GM23338 (cell line): ENCODE measurements at regions not wholly inside any gene's neighbourhood (a gene's known extent, or its start where the extent isn't known, plus 50 kb on each side); places are given as distances from the start of the nearest gene placed in this dataset.

Experiments used
- ATAC-seq: fragments of 200-7000 bp; cut with Tn5 transposase; 3 replicates; pipeline ENCODE4 v1.9.1; 2020
- DNase-seq: peaks from one replicate; pipeline ENCODE4 v3.0.0-alpha.2; 2015; ENCODE audit warnings: low spot score
- H2AFZ ChIP-seq: fragments of 200-600 bp; sonication (generic); 2 replicates; pipeline ENCODE4 v1.8.0; 2016; ENCODE audit warnings: antibody characterized with exemption, mild to moderate bottlenecking, moderate library complexity
- H3F3A ChIP-seq: fragments of 200-600 bp; sonication (generic); replicated peaks from 2 replicates; pipeline ENCODE4 v1.8.0; 2017; ENCODE audit warnings: antibody characterized with exemption, mixed run types, low read depth
- H3K27ac ChIP-seq: fragments of 200-600 bp; sonication (generic); 2 replicates; pipeline ENCODE4 v1.6.1; 2016; ENCODE audit warnings: low read depth
- H3K27me3 ChIP-seq: fragments of 200-600 bp; sonication (generic); 2 replicates; pipeline ENCODE4 v1.8.0; 2016; ENCODE audit warnings: mild to moderate bottlenecking, mixed run types, moderate library complexity; ENCODE audit not compliant: insufficient read depth
- H3K36me3 ChIP-seq: fragments of 200-600 bp; sonication (generic); 2 replicates; pipeline ENCODE4 v1.8.0; 2016; ENCODE audit warnings: mild to moderate bottlenecking; ENCODE audit not compliant: insufficient read depth
- H3K4me1 ChIP-seq: fragments of 200-600 bp; sonication (generic); 2 replicates; pipeline ENCODE4 v1.8.0; 2016; ENCODE audit warnings: mild to moderate bottlenecking, moderate library complexity; ENCODE audit not compliant: insufficient read depth
- H3K4me2 ChIP-seq: fragments of 200-600 bp; sonication (generic); 2 replicates; pipeline ENCODE4 v1.7.1; 2017; ENCODE audit warnings: mixed run types
- H3K4me3 ChIP-seq: fragments of 200-600 bp; sonication (generic); 2 replicates; pipeline ENCODE4 v1.6.1; 2016; ENCODE audit warnings: mixed run types
- H3K79me2 ChIP-seq: fragments of 200-600 bp; sonication (generic); replicated peaks from 2 replicates; pipeline ENCODE4 v1.8.0; 2017; ENCODE audit warnings: mild to moderate bottlenecking; ENCODE audit not compliant: insufficient read depth
- H3K9me2 ChIP-seq: fragments of 200-600 bp; sonication (generic); 2 replicates; pipeline ENCODE4 v1.8.0; 2017; ENCODE audit not compliant: insufficient read depth
- H4K20me1 ChIP-seq: fragments of 200-600 bp; sonication (generic); replicated peaks from 2 replicates; pipeline ENCODE4 v1.8.0; 2017; ENCODE audit warnings: mild to moderate bottlenecking; ENCODE audit not compliant: insufficient read depth
- H3K27ac Mint-ChIP-seq: 2 replicates; pipeline ENCODE4 v1.8.0; 2020; ENCODE audit warnings: inconsistent platforms, mild to moderate bottlenecking, moderate library complexity, mixed read lengths
- H3K27me3 Mint-ChIP-seq: 3 replicates; pipeline ENCODE4 v1.8.0; 2022; ENCODE audit warnings: low read depth, mild to moderate bottlenecking, moderate library complexity, mixed read lengths, inconsistent platforms; ENCODE audit not compliant: insufficient read depth, poor library complexity
- H3K36me3 Mint-ChIP-seq: 3 replicates; pipeline ENCODE4 v1.8.0; 2021; ENCODE audit warnings: low read depth, mild to moderate bottlenecking, inconsistent platforms, moderate library complexity, mixed read lengths
- H3K4me1 Mint-ChIP-seq: 3 replicates; pipeline ENCODE4 v1.8.0; 2020; ENCODE audit warnings: mild to moderate bottlenecking, inconsistent platforms, mixed read lengths
- H3K4me3 Mint-ChIP-seq: 3 replicates; pipeline ENCODE4 v1.8.0; 2021; ENCODE audit warnings: moderate library complexity, mild to moderate bottlenecking, inconsistent platforms, mixed read lengths
- H3K9me3 Mint-ChIP-seq: 3 replicates; pipeline ENCODE4 v1.8.0; 2020; ENCODE audit warnings: moderate library complexity, mild to moderate bottlenecking, inconsistent platforms, mixed read lengths
- CREB1 ChIP-seq: fragments of 250-450 bp; sonication (Bioruptor Pico); IDR thresholded peaks from 2 replicates; pipeline ENCODE4 v1.5.0; 2020; ENCODE audit warnings: low read depth, mild to moderate bottlenecking, moderate library complexity
- EZH2 ChIP-seq: fragments of 200-600 bp; sonication (generic); IDR thresholded peaks from one replicate; pipeline ENCODE4 v1.8.0; 2017; ENCODE audit warnings: antibody characterized with exemption, mild to moderate bottlenecking, low read depth; ENCODE audit not compliant: unreplicated experiment
- NANOG ChIP-seq: IDR thresholded peaks from 2 replicates; pipeline ENCODE4 v1.6.1; 2016; ENCODE audit warnings: antibody characterized with exemption, borderline replicate concordance
- POLR2AphosphoS5 ChIP-seq: IDR thresholded peaks from 2 replicates; pipeline ENCODE4 v1.6.1; 2016; ENCODE audit warnings: antibody characterized with exemption, low read depth
- ZNF331 ChIP-seq: fragments of 250-450 bp; sonication (Bioruptor Pico); IDR thresholded peaks from 2 replicates; pipeline ENCODE4 v1.5.0; 2020; ENCODE audit warnings: low read depth, mild to moderate bottlenecking, moderate library complexity
- TF ChIP-seq, protein P1 (sequence below): IDR thresholded peaks from 2 replicates; pipeline ENCODE4 v1.6.1; 2016; ENCODE audit warnings: antibody characterized with exemption
- TF ChIP-seq, protein P2 (sequence below): IDR thresholded peaks from one replicate; pipeline ENCODE4 v1.6.1; 2018; ENCODE audit warnings: antibody characterized with exemption; ENCODE audit not compliant: unreplicated experiment
- TF ChIP-seq, protein P3 (sequence below), 2 experiments: fragments of 200-600 bp in 1 of 2; sonication (generic) in 1 of 2; conservative IDR thresholded peaks; 2 replicates each; pipeline versions ENCODE4 v1.5.1 to v1.6.1; 2016 to 2017; ENCODE audit warnings: antibody characterized with exemption in 2 of 2, low read depth in 2 of 2, mild to moderate bottlenecking in 2 of 2, moderate library complexity in 1 of 2
- TF ChIP-seq, protein P4 (sequence below): fragments of 250-450 bp; sonication (Bioruptor Pico); IDR thresholded peaks from 2 replicates; pipeline ENCODE4 v1.5.0; 2020; ENCODE audit warnings: mild to moderate bottlenecking, moderate library complexity

DNA sequence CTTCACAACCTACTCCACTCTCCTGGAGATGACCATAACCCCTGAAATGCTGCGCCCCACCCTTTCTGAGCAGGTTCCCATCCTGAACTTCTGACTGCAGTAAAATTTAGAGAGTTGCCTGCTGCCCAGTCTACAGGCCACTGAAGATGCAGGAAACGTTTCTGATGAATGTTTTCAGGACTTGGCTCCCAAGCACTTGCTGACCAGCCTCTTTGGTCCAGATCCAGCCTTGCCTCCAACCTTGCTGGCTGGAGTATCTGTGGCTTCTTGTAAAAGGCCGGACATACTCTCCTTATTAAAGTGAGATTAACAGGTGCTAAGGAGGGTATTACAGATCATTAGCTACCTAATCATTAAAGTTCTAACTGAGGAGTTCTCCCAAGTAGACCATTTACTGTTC is 70.3 kb upstream of the STXBP6 start:
- no peaks in the 10 kb centered on the region for H3F3A ChIP-seq
- H3K27ac Mint-ChIP-seq: no peak overlapping the region
- peaks cover 4% of the 10 kb centered on the region for H3K27me3 Mint-ChIP-seq
- TF ChIP-seq, protein P1, sequence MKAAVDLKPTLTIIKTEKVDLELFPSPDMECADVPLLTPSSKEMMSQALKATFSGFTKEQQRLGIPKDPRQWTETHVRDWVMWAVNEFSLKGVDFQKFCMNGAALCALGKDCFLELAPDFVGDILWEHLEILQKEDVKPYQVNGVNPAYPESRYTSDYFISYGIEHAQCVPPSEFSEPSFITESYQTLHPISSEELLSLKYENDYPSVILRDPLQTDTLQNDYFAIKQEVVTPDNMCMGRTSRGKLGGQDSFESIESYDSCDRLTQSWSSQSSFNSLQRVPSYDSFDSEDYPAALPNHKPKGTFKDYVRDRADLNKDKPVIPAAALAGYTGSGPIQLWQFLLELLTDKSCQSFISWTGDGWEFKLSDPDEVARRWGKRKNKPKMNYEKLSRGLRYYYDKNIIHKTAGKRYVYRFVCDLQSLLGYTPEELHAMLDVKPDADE: no peak
- TF ChIP-seq CREB1 (CRISPR knock-in tag) (no peak), NANOG (no peak), POLR2AphosphoS5 (no peak), ZNF331 (CRISPR knock-in tag) (no peak), EZH2 (no peak)
- TF ChIP-seq, protein P2, sequence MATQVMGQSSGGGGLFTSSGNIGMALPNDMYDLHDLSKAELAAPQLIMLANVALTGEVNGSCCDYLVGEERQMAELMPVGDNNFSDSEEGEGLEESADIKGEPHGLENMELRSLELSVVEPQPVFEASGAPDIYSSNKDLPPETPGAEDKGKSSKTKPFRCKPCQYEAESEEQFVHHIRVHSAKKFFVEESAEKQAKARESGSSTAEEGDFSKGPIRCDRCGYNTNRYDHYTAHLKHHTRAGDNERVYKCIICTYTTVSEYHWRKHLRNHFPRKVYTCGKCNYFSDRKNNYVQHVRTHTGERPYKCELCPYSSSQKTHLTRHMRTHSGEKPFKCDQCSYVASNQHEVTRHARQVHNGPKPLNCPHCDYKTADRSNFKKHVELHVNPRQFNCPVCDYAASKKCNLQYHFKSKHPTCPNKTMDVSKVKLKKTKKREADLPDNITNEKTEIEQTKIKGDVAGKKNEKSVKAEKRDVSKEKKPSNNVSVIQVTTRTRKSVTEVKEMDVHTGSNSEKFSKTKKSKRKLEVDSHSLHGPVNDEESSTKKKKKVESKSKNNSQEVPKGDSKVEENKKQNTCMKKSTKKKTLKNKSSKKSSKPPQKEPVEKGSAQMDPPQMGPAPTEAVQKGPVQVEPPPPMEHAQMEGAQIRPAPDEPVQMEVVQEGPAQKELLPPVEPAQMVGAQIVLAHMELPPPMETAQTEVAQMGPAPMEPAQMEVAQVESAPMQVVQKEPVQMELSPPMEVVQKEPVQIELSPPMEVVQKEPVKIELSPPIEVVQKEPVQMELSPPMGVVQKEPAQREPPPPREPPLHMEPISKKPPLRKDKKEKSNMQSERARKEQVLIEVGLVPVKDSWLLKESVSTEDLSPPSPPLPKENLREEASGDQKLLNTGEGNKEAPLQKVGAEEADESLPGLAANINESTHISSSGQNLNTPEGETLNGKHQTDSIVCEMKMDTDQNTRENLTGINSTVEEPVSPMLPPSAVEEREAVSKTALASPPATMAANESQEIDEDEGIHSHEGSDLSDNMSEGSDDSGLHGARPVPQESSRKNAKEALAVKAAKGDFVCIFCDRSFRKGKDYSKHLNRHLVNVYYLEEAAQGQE: no peak
- TF ChIP-seq, protein P3, sequence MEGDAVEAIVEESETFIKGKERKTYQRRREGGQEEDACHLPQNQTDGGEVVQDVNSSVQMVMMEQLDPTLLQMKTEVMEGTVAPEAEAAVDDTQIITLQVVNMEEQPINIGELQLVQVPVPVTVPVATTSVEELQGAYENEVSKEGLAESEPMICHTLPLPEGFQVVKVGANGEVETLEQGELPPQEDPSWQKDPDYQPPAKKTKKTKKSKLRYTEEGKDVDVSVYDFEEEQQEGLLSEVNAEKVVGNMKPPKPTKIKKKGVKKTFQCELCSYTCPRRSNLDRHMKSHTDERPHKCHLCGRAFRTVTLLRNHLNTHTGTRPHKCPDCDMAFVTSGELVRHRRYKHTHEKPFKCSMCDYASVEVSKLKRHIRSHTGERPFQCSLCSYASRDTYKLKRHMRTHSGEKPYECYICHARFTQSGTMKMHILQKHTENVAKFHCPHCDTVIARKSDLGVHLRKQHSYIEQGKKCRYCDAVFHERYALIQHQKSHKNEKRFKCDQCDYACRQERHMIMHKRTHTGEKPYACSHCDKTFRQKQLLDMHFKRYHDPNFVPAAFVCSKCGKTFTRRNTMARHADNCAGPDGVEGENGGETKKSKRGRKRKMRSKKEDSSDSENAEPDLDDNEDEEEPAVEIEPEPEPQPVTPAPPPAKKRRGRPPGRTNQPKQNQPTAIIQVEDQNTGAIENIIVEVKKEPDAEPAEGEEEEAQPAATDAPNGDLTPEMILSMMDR (conservative IDR thresholded peaks at IDR 0.05; ENCODE audit: low read depth in 2 of 2): no peak
- TF ChIP-seq, protein P4, sequence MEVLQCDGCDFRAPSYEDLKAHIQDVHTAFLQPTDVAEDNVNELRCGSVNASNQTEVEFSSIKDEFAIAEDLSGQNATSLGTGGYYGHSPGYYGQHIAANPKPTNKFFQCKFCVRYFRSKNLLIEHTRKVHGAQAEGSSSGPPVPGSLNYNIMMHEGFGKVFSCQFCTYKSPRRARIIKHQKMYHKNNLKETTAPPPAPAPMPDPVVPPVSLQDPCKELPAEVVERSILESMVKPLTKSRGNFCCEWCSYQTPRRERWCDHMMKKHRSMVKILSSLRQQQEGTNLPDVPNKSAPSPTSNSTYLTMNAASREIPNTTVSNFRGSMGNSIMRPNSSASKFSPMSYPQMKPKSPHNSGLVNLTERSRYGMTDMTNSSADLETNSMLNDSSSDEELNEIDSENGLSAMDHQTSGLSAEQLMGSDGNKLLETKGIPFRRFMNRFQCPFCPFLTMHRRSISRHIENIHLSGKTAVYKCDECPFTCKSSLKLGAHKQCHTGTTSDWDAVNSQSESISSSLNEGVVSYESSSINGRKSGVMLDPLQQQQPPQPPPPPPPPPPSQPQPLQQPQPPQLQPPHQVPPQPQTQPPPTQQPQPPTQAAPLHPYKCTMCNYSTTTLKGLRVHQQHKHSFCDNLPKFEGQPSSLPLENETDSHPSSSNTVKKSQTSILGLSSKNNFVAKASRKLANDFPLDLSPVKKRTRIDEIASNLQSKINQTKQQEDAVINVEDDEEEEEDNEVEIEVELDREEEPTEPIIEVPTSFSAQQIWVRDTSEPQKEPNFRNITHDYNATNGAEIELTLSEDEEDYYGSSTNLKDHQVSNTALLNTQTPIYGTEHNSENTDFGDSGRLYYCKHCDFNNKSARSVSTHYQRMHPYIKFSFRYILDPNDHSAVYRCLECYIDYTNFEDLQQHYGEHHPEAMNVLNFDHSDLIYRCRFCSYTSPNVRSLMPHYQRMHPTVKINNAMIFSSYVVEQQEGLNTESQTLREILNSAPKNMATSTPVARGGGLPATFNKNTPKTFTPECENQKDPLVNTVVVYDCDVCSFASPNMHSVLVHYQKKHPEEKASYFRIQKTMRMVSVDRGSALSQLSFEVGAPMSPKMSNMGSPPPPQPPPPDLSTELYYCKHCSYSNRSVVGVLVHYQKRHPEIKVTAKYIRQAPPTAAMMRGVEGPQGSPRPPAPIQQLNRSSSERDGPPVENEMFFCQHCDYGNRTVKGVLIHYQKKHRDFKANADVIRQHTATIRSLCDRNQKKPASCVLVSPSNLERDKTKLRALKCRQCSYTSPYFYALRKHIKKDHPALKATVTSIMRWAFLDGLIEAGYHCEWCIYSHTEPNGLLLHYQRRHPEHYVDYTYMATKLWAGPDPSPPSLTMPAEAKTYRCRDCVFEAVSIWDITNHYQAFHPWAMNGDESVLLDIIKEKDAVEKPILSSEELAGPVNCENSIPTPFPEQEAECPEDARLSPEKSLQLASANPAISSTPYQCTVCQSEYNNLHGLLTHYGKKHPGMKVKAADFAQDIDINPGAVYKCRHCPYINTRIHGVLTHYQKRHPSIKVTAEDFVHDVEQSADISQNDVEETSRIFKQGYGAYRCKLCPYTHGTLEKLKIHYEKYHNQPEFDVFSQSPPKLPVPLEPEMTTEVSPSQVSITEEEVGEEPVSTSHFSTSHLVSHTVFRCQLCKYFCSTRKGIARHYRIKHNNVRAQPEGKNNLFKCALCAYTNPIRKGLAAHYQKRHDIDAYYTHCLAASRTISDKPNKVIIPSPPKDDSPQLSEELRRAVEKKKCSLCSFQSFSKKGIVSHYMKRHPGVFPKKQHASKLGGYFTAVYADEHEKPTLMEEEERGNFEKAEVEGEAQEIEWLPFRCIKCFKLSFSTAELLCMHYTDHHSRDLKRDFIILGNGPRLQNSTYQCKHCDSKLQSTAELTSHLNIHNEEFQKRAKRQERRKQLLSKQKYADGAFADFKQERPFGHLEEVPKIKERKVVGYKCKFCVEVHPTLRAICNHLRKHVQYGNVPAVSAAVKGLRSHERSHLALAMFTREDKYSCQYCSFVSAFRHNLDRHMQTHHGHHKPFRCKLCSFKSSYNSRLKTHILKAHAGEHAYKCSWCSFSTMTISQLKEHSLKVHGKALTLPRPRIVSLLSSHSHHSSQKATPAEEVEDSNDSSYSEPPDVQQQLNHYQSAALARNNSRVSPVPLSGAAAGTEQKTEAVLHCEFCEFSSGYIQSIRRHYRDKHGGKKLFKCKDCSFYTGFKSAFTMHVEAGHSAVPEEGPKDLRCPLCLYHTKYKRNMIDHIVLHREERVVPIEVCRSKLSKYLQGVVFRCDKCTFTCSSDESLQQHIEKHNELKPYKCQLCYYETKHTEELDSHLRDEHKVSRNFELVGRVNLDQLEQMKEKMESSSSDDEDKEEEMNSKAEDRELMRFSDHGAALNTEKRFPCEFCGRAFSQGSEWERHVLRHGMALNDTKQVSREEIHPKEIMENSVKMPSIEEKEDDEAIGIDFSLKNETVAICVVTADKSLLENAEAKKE (CRISPR knock-in tag): no peak
- no peak overlapping the region for H2AFZ ChIP-seq
- no peak for ATAC-seq
- peaks cover under 1% of the 10 kb centered on the region; the same call in 2 of the 3 replicates for H3K9me3 Mint-ChIP-seq
- H3K9me2 ChIP-seq: 0 out of 2 replicates have a peak, but pooled peaks cover 7% of the 10 kb centered on the region
- no peaks in the 10 kb centered on the region for H3K79me2 ChIP-seq
- no peak overlapping the region for H3K27ac ChIP-seq
- no peaks in the 10 kb centered on the region; the same call in 2 of the 3 replicates for H3K4me1 Mint-ChIP-seq
- DNase-seq: no peak
- H3K4me3 ChIP-seq: no peak overlapping the region
- H3K36me3 Mint-ChIP-seq: no peaks in the 10 kb centered on the region
- no peak overlapping the region for H3K4me3 Mint-ChIP-seq
- no peaks in the 10 kb centered on the region for H4K20me1 ChIP-seq
- H3K4me1 ChIP-seq: no peaks in the 10 kb centered on the region; the same call in 1 of the 2 replicates
- no peaks in the 10 kb centered on the region for H3K36me3 ChIP-seq
- no peaks in the 10 kb centered on the region for H3K27me3 ChIP-seq
- no peak overlapping the region for H3K4me2 ChIP-seq
